Astrocyte (in vitro differentiated cells and primary cell): ENCODE measurements at regions not wholly inside any gene's neighbourhood (a gene's known extent, or its start where the extent isn't known, plus 50 kb on each side); places are given as distances from the start of the nearest gene placed in this dataset.

Experiments
- DNase-seq: peaks from one replicate; pipeline ENCODE4 v3.0.0-alpha.2; 2010; ENCODE audit warnings: low read depth
- FAIRE-seq: peaks from 2 replicates; lab custom pipeline; 2011; peaks lifted over from hg19 to GRCh38; lab: Jason Lieb, UNC
- H2AFZ ChIP-seq: 2 replicates; pipeline ENCODE4 v1.6.0; 2012; ENCODE audit warnings: low read depth, low read length, inconsistent platforms
- H3K27ac ChIP-seq: 2 replicates; pipeline ENCODE4 v1.5.1; 2011; ENCODE audit warnings: low read depth, low read length, inconsistent platforms
- H3K27me3 ChIP-seq: 2 replicates; pipeline ENCODE4 v1.6.0; 2011; ENCODE audit warnings: low read length, inconsistent platforms; ENCODE audit not compliant: insufficient read depth
- H3K36me3 ChIP-seq: 2 replicates; pipeline ENCODE4 v1.5.1; 2011; ENCODE audit warnings: low read length, inconsistent platforms; ENCODE audit not compliant: insufficient read depth
- H3K4me1 ChIP-seq: 2 replicates; pipeline ENCODE4 v1.5.1; 2011; ENCODE audit warnings: low read length, inconsistent platforms; ENCODE audit not compliant: insufficient read depth
- H3K4me2 ChIP-seq: 2 replicates; pipeline ENCODE4 v1.6.0; 2012; ENCODE audit warnings: low read length, inconsistent platforms
- H3K4me3 ChIP-seq: 2 replicates; pipeline ENCODE4 v1.5.1; 2011; ENCODE audit warnings: low read depth, mild to moderate bottlenecking, low read length, inconsistent platforms; ENCODE audit not compliant: insufficient read depth
- H3K79me2 ChIP-seq: 2 replicates; pipeline ENCODE4 v1.6.0; 2012; ENCODE audit warnings: mild to moderate bottlenecking, low read length, inconsistent platforms; ENCODE audit not compliant: insufficient read depth
- H3K9ac ChIP-seq: 2 replicates; pipeline ENCODE4 v1.6.0; 2012; ENCODE audit warnings: mild to moderate bottlenecking, low read length, inconsistent platforms
- H3K9me3 ChIP-seq: 2 replicates; pipeline ENCODE4 v1.5.1; 2012; ENCODE audit warnings: low read depth, mild to moderate bottlenecking, low read length, inconsistent platforms; ENCODE audit not compliant: insufficient read depth
- H4K20me1 ChIP-seq: 2 replicates; pipeline ENCODE4 v1.6.0; 2012; ENCODE audit warnings: low read length, inconsistent platforms; ENCODE audit not compliant: insufficient read depth
- H3K27ac Mint-ChIP-seq: one replicate; pipeline ENCODE4 v1.8.0; 2021; ENCODE audit warnings: mild to moderate bottlenecking, mixed read lengths; ENCODE audit not compliant: unreplicated experiment
- H3K27me3 Mint-ChIP-seq: one replicate; pipeline ENCODE4 v1.8.0; 2021; ENCODE audit warnings: low read depth, mixed read lengths; ENCODE audit not compliant: unreplicated experiment
- H3K36me3 Mint-ChIP-seq: one replicate; pipeline ENCODE4 v1.8.0; 2021; ENCODE audit warnings: low read depth, mixed read lengths; ENCODE audit not compliant: unreplicated experiment
- H3K4me1 Mint-ChIP-seq: one replicate; pipeline ENCODE4 v1.8.0; 2021; ENCODE audit warnings: low read depth, mixed read lengths; ENCODE audit not compliant: unreplicated experiment
- H3K4me3 Mint-ChIP-seq: one replicate; pipeline ENCODE4 v1.8.0; 2021; ENCODE audit warnings: mild to moderate bottlenecking, moderate library complexity, mixed read lengths; ENCODE audit not compliant: unreplicated experiment
- H3K9me3 Mint-ChIP-seq: one replicate; pipeline ENCODE4 v1.8.0; 2021; ENCODE audit warnings: mild to moderate bottlenecking, mixed read lengths; ENCODE audit not compliant: unreplicated experiment
- EZH2 ChIP-seq: IDR thresholded peaks from 2 replicates; pipeline ENCODE4 v1.6.1; 2012; ENCODE audit warnings: mild to moderate bottlenecking, low read length, inconsistent platforms; ENCODE audit not compliant: insufficient read depth
- TF ChIP-seq, protein P1 (sequence below): IDR thresholded peaks from 2 replicates; pipeline ENCODE4 v1.5.1; 2011; ENCODE audit warnings: low read depth, mild to moderate bottlenecking, inconsistent platforms, low read length, moderate library complexity; ENCODE audit not compliant: insufficient read depth

DNA sequence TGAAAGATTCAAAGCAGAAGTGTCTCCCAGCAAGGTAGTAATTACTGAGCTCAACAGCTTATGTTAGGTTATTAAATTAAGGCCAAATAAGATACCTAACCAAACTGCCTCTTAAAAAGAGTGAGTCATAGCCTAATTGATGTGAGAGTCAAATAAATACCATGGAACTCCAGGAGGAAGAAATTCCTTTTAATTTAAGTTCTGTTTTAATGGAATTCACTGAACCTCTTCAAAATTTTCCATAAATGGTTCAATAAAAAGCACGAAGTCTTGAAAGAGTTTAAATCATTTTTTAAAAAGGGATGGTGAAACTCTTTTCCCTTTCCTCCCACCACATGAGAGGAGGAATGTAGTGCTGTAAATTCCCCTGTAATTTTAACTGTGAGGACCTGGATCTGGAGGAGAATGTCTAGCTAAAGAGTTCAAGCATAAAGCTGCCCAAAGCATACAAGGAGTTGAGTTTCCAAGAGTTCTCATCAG, 180.8 kb upstream of the MMADHC start:
- H2AFZ ChIP-seq: no peak overlapping the region

DNA sequence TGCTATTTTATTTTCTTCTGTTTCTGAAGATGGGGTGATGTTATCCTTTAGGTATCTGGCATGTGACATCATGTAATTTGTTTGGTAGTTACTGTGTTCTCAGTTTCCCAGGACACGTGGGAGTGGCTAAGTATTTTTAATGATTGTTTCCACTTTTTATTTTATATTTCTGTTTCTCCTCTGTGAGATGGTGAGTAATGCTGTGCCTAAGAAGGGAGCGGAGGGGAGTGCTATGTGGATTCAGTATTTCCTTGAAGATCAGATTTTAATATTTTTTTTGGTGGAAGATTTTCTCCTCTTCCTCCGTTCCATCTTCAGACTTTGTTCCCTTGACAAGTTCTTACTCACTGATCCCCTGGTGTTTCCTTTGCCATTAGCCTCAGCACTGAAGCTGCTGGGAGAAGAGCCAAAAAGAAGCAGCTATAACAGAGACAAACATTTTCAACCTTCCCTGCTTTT, 180.0 kb upstream of the MMADHC start:
- H3K27ac Mint-ChIP-seq: peak overlapping the region; percentile 85
- peak overlapping the region; percentile 67 for H3K9ac ChIP-seq
- H3K27me3 Mint-ChIP-seq: no peaks in the 10 kb centered on the region
- no peaks in the 10 kb centered on the region for H3K9me3 ChIP-seq
- no peak overlapping the region for H3K4me3 ChIP-seq
- DNase-seq (peak; percentile 54), FAIRE-seq (no peak)
- no peaks in the 10 kb centered on the region for H3K9me3 Mint-ChIP-seq
- no peak overlapping the region for H3K4me3 Mint-ChIP-seq
- peak overlapping the region; percentile 68 for H3K4me2 ChIP-seq
- no peaks in the 10 kb centered on the region for H3K36me3 Mint-ChIP-seq
- no peaks in the 10 kb centered on the region for H4K20me1 ChIP-seq
- H3K79me2 ChIP-seq: no peaks in the 10 kb centered on the region
- peaks cover 15% of the 10 kb centered on the region for H3K4me1 ChIP-seq
- peaks cover 29% of the 10 kb centered on the region for H3K4me1 Mint-ChIP-seq
- TF ChIP-seq, protein P1, sequence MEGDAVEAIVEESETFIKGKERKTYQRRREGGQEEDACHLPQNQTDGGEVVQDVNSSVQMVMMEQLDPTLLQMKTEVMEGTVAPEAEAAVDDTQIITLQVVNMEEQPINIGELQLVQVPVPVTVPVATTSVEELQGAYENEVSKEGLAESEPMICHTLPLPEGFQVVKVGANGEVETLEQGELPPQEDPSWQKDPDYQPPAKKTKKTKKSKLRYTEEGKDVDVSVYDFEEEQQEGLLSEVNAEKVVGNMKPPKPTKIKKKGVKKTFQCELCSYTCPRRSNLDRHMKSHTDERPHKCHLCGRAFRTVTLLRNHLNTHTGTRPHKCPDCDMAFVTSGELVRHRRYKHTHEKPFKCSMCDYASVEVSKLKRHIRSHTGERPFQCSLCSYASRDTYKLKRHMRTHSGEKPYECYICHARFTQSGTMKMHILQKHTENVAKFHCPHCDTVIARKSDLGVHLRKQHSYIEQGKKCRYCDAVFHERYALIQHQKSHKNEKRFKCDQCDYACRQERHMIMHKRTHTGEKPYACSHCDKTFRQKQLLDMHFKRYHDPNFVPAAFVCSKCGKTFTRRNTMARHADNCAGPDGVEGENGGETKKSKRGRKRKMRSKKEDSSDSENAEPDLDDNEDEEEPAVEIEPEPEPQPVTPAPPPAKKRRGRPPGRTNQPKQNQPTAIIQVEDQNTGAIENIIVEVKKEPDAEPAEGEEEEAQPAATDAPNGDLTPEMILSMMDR: no peak
- TF ChIP-seq EZH2: no peak
- no peaks in the 10 kb centered on the region for H3K36me3 ChIP-seq
- no peaks in the 10 kb centered on the region for H3K27me3 ChIP-seq
- peak overlapping the region; percentile 62 for H3K27ac ChIP-seq
- H2AFZ ChIP-seq: peak overlapping the region; percentile 26

More for the DNA sequence above, 180.8 kb upstream of the MMADHC start:
- Histone ChIP-seq H3K27me3 (no peaks in the 10 kb centered on the region), H3K4me2 (peak overlapping the region; percentile 68), H3K9me3 (no peaks in the 10 kb centered on the region), H3K4me3 (no peak overlapping the region), H3K36me3 (no peaks in the 10 kb centered on the region), H4K20me1 (no peaks in the 10 kb centered on the region), H3K79me2 (no peaks in the 10 kb centered on the region), H3K4me1 (peaks cover 15% of the 10 kb centered on the region), H3K27ac (peak overlapping the region; percentile 62), H3K9ac (peak overlapping the region; percentile 67)
- Mint-ChIP-seq H3K27ac (peak overlapping the region; percentile 85), H3K4me3 (no peak overlapping the region), H3K27me3 (no peaks in the 10 kb centered on the region), H3K36me3 (no peaks in the 10 kb centered on the region), H3K4me1 (peaks cover 29% of the 10 kb centered on the region), H3K9me3 (no peaks in the 10 kb centered on the region)
- FAIRE-seq: no peak
- TF ChIP-seq EZH2: no peak
- TF ChIP-seq, protein P1: no peak
- peak; percentile 52 for DNase-seq

DNA sequence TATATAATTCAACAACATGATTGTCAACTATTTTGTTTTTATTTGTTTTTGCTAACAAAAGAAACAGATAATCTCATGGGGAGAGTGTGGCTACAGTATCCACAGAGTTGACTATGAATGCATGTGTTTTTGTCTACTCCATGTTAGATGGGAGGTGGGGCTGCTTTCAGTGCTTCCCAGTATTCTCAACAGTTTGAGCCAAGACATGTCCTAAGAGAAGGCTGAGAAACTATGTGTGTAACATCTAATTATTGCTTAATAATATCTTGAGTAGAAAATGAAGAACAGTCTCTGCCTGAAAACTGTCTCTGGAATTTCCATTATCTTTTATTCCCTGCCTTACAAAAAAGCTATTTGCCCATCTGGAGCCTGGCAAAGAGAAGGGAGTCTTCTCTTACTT, 178.8 kb upstream of the MMADHC start:
- TF ChIP-seq, protein P1: no peak
- TF ChIP-seq EZH2: no peak
- Histone ChIP-seq H3K27ac (no peak overlapping the region), H3K27me3 (no peaks in the 10 kb centered on the region), H3K9ac (no peak overlapping the region), H3K9me3 (no peaks in the 10 kb centered on the region), H3K4me1 (peaks cover 15% of the 10 kb centered on the region), H3K4me2 (no peak overlapping the region), H3K36me3 (no peaks in the 10 kb centered on the region), H4K20me1 (no peaks in the 10 kb centered on the region), H2AFZ (no peak overlapping the region), H3K4me3 (no peak overlapping the region), H3K79me2 (no peaks in the 10 kb centered on the region)
- H3K4me3 Mint-ChIP-seq: no peak overlapping the region
- H3K27ac Mint-ChIP-seq: no peak overlapping the region
- no peak for DNase-seq
- H3K4me1 Mint-ChIP-seq: peaks cover 29% of the 10 kb centered on the region
- no peaks in the 10 kb centered on the region for H3K36me3 Mint-ChIP-seq
- no peaks in the 10 kb centered on the region for H3K9me3 Mint-ChIP-seq
- FAIRE-seq: no peak
- no peaks in the 10 kb centered on the region for H3K27me3 Mint-ChIP-seq
